ENCODE measurements at regions not wholly inside any gene's neighbourhood (a gene's known extent, or its start where the extent isn't known, plus 50 kb on each side); places are given as distances from the start of the nearest gene placed in this dataset.

DNA sequence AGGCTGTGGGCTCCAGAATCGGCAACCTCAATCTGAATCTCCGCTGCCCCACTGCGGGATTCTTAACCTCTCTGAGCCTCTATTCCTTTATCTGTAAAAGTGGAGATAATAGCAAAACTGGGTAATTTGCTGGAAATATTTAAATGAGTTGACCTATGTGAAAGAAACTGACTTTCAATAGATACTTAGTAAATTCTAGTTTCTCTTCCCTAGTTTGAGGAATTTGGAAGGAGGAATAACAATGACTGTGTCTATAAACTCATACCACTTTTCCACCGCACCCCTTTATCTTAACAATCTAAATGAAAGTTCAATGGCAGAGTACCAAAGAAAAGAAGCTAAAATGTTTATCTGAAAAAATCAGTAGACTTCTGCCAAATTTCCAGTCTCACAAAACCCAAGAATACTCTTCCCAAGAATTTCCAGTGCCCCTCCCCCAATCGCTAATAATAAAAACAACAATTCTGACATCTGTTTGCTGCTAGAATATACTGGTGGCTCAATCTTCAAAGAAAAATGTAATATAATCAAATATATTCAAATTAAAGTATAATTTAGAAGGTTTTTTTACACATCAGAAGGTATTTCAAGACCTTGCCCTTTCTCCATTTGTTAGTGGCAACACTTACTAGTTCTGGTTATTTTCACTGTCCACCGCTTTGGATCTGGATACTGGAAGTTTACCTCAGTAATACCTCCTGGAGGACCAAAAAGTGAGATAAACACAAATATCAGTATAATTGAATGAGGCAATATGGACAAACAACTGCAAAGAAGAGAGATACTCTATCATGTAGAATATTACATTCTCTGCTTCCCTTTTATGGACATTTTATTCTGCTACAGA is 171.2 kb downstream of the LTN1 start:
- no peak for ATAC-seq
- ChIA-PET CTCF (no interaction called here), POLR2A (no interaction called here)
- Mint-ChIP-seq H3K36me3 (no peaks in the 10 kb centered on the region), H3K9me3 (no peaks in the 10 kb centered on the region), H3K4me3 (no peak overlapping the region), H3K27me3 (ENCODE audit: low read depth) (no peaks in the 10 kb centered on the region), H3K4me1 (peaks cover 5% of the 10 kb centered on the region), H3K27ac (no peak overlapping the region)
- no peak for DNase-seq (ENCODE audit: low spot score)
- no peak for TF ChIP-seq E2F1 (CRISPR knock-in tag; IDR thresholded peaks at IDR 0.05)
- no peak for TF ChIP-seq ZNF232 (CRISPR knock-in tag; IDR thresholded peaks at IDR 0.05)
- TF ChIP-seq CREB1 (CRISPR knock-in tag; IDR thresholded peaks at IDR 0.05), result no peak
- TF ChIP-seq CBFB (CRISPR knock-in tag; IDR thresholded peaks at IDR 0.05; ENCODE audit: low read depth), result no peak
- TF ChIP-seq MYBL2 (CRISPR knock-in tag; IDR thresholded peaks at IDR 0.05), result no peak
- no peak for TF ChIP-seq NR1H2 (CRISPR knock-in tag; IDR thresholded peaks at IDR 0.05)
- TF ChIP-seq, protein P1, sequence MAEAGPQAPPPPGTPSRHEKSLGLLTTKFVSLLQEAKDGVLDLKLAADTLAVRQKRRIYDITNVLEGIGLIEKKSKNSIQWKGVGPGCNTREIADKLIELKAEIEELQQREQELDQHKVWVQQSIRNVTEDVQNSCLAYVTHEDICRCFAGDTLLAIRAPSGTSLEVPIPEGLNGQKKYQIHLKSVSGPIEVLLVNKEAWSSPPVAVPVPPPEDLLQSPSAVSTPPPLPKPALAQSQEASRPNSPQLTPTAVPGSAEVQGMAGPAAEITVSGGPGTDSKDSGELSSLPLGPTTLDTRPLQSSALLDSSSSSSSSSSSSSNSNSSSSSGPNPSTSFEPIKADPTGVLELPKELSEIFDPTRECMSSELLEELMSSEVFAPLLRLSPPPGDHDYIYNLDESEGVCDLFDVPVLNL (CRISPR knock-in tag; IDR thresholded peaks at IDR 0.05; ENCODE audit: borderline replicate concordance, low read depth), result no peak
- TF ChIP-seq KAT7 (CRISPR knock-in tag; IDR thresholded peaks at IDR 0.05; ENCODE audit: borderline replicate concordance), result no peak
- TF ChIP-seq ATF2 (CRISPR knock-in tag; IDR thresholded peaks at IDR 0.05; ENCODE audit: borderline replicate concordance, low read depth), result no peak

DNA sequence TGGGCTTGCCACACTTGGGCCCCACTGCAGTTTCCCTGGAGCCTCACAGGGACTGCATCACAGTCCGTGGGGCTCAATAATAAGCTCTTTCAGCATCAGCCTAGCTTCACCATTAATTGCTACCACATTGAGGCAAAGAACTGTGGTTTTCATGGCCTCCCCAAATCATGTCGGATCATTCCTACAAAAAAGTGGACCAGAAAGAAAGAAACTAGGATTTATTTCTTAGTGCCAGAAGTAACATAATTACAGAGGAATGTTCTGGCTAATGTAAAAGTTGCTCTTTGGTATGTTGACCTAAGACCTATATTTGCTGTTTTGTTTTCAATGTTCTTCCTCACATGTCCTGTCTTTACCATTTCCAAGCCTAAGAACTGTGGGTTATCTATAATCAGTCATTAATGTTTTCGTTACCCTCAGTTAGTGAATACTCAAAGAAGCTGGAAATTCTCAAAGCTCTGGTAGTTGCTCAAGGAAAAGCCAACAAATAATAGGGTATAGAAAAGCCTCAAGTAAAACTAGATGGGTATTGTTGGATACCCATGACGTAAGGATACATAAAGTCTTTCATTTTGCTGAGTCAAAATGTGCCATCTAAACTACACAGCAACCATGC is 173.9 kb downstream of the LTN1 start:
- no peaks in the 10 kb centered on the region for H3K36me3 Mint-ChIP-seq
- ATAC-seq, result no peak
- no peak overlapping the region for H3K27ac Mint-ChIP-seq
- POLR2A ChIA-PET, result no interaction called here
- no peaks in the 10 kb centered on the region for H3K9me3 Mint-ChIP-seq
- peaks cover 5% of the 10 kb centered on the region for H3K4me1 Mint-ChIP-seq
- no peaks in the 10 kb centered on the region for H3K27me3 Mint-ChIP-seq (ENCODE audit: low read depth)
- H3K4me3 Mint-ChIP-seq, result no peak overlapping the region
- no peak for TF ChIP-seq SMAD3 (CRISPR knock-in tag; IDR thresholded peaks at IDR 0.05; ENCODE audit: borderline replicate concordance)
- TF ChIP-seq, protein P2, sequence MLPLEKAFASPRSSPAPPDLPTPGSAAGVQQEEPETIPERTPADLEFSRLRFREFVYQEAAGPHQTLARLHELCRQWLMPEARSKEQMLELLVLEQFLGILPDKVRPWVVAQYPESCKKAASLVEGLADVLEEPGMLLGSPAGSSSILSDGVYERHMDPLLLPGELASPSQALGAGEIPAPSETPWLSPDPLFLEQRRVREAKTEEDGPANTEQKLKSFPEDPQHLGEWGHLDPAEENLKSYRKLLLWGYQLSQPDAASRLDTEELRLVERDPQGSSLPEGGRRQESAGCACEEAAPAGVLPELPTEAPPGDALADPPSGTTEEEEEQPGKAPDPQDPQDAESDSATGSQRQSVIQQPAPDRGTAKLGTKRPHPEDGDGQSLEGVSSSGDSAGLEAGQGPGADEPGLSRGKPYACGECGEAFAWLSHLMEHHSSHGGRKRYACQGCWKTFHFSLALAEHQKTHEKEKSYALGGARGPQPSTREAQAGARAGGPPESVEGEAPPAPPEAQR (CRISPR knock-in tag; IDR thresholded peaks at IDR 0.05), result no peak
- no peak for TF ChIP-seq MXD4 (CRISPR knock-in tag; IDR thresholded peaks at IDR 0.05; ENCODE audit: borderline replicate concordance)
- TF ChIP-seq TEAD4 (CRISPR knock-in tag; IDR thresholded peaks at IDR 0.05), result no peak
- no peak for TF ChIP-seq CREB1 (CRISPR knock-in tag; IDR thresholded peaks at IDR 0.05)
- no peak for TF ChIP-seq TP53 (CRISPR knock-in tag; IDR thresholded peaks at IDR 0.05)
- TF ChIP-seq HMGA2 (CRISPR knock-in tag; IDR thresholded peaks at IDR 0.05), result no peak
- no peak for TF ChIP-seq IRF2 (CRISPR knock-in tag; IDR thresholded peaks at IDR 0.05; ENCODE audit: borderline replicate concordance, low read depth)
- CTCF ChIA-PET, result interaction anchor here (0.6 kb wide), 1 partner anchor 605 kb away, joined by 4 read pairs; no protein-coding TSS in a partner anchor
- DNase-seq (ENCODE audit: low spot score), result no peak

GRCh38 chr21:28817871-28818270 is 174.8 kb downstream of the LTN1 start:
- no peaks in the 10 kb centered on the region for H3K9me3 Mint-ChIP-seq
- H3K27ac Mint-ChIP-seq, result no peak overlapping the region
- POLR2A ChIA-PET, result no interaction called here
- ATAC-seq, result no peak
- CTCF ChIA-PET, result no interaction called here
- H3K27me3 Mint-ChIP-seq (ENCODE audit: low read depth), result no peaks in the 10 kb centered on the region
- no peak overlapping the region for H3K4me3 Mint-ChIP-seq
- H3K36me3 Mint-ChIP-seq, result no peaks in the 10 kb centered on the region
- no peak for DNase-seq (ENCODE audit: low spot score)
- H3K4me1 Mint-ChIP-seq, result peaks cover 5% of the 10 kb centered on the region
- TF ChIP-seq ZNF416 (CRISPR knock-in tag; IDR thresholded peaks at IDR 0.05) (no peak), ARID4B (CRISPR knock-in tag; IDR thresholded peaks at IDR 0.05; ENCODE audit: borderline replicate concordance) (no peak)
- TF ChIP-seq, protein P2 (CRISPR knock-in tag; IDR thresholded peaks at IDR 0.05), result no peak
